Transverse colon (tissue), 4 donors: ENCODE measurements at regions not wholly inside any gene's neighbourhood (a gene's known extent, or its start where the extent isn't known, plus 50 kb on each side); places are given as distances from the start of the nearest gene placed in this dataset.

Experiments used
- DNase-seq: peaks from one replicate; pipeline ENCODE4 v3.0.0-alpha.2; 2019
- H3K27ac ChIP-seq, 4 donors: fragments of 200-600 bp; sonication (generic); 2 replicates each; pipeline ENCODE4 v1.5.1; 2016 to 2018; ENCODE audit warnings: inconsistent platforms in 4 of 4
- H3K27me3 ChIP-seq: fragments of 200-600 bp; sonication (generic); 2 replicates; pipeline ENCODE4 v1.5.1; 2017; ENCODE audit warnings: inconsistent platforms
- H3K36me3 ChIP-seq, 4 donors: fragments of 200-600 bp; sonication (generic); 2 replicates each; pipeline ENCODE4 v1.5.1; 2017 to 2019; ENCODE audit warnings: inconsistent platforms in 4 of 4
- H3K4me1 ChIP-seq, 4 donors: fragments of 200-600 bp; sonication (generic); 2 replicates each; pipeline ENCODE4 v1.5.1; 2017 to 2020; ENCODE audit warnings: inconsistent platforms in 4 of 4
- H3K4me3 ChIP-seq, 4 donors: fragments of 200-600 bp; sonication (generic); 1 replicate in 1 of 4; 2 replicates in 3 of 4; pipeline versions ENCODE4 v1.5.1 to v1.6.1; 2017 to 2019; ENCODE audit warnings: inconsistent platforms in 4 of 4
- H3K9me3 ChIP-seq, 2 donors: fragments of 200-600 bp; sonication (generic); 2 replicates each; pipeline ENCODE4 v1.5.1; 2017 to 2019; ENCODE audit warnings: inconsistent platforms in 2 of 2
- CTCF ChIP-seq, 5 experiments: fragments of 200-600 bp in 3 of 5; fragments of 450-650 bp in 2 of 5; sonication (generic) in 3 of 5; IDR thresholded peaks; 1 replicate in 2 of 5; 2 replicates in 3 of 5; pipeline ENCODE4 v1.5.1; 2016 to 2017; ENCODE audit warnings: antibody characterized with exemption in 5 of 5, inconsistent platforms in 3 of 5, mild to moderate bottlenecking in 2 of 5, moderate library complexity in 1 of 5
- EP300 ChIP-seq: sonication (generic); formaldehyde crosslinking; IDR thresholded peaks from one replicate; pipeline ENCODE4 v1.6.1; 2017; ENCODE audit warnings: antibody characterized with exemption, low read depth
- POLR2A ChIP-seq: fragments of 450-650 bp; IDR thresholded peaks from one replicate; pipeline ENCODE4 v1.6.1; 2016; ENCODE audit warnings: antibody characterized with exemption, mild to moderate bottlenecking, moderate library complexity
- POLR2AphosphoS5 ChIP-seq, 3 donors: sonication (generic); formaldehyde crosslinking; IDR thresholded peaks; one replicate each; pipeline ENCODE4 v1.6.1; 2016; ENCODE audit warnings: antibody characterized with exemption in 3 of 3
- WGBS, 2 donors: methylation state at CpG; one replicate each; pipeline ENCODE4 v1.1.5; 2018; ENCODE audit warnings: low coverage in 1 of 2; 5-methylcytosine and 5-hydroxymethylcytosine counted together
- in situ Hi-C, 4 donors: fragments of 200-750 bp; cut with MboI; loops; one replicate each; pipeline versions ENCODE4 v1.15.0 to v1.15.1; 2017; ENCODE audit warnings: low sequenced_read_pairs in 3 of 4, low pct_ligation_motif_present in 1 of 4, low pct_unique_long_range_greater_than_20kb in 1 of 4
- intact Hi-C: fragments of 100-400 bp; cut with DNase I; formaldehyde crosslinking; loops from one replicate; pipeline ENCODE4 v1.15.1; 2023; ENCODE audit warnings: low total_unique reads

GRCh38 chr2:145110668-145111356 lies 590.9 kb upstream of the ZEB2 start:
- Histone ChIP-seq H3K9me3 (no peaks in the 10 kb centered on the region), H3K4me1 (no peaks in the 10 kb centered on the region), H3K4me3 (no peak overlapping the region), H3K36me3 (no peaks in the 10 kb centered on the region), H3K27ac (no peak overlapping the region), H3K27me3 (no peaks in the 10 kb centered on the region)
- DNase-seq, result no peak
- TF ChIP-seq POLR2A (no peak), CTCF (IDR thresholded peaks at IDR 0.05) (no peak), EP300 (no peak), POLR2AphosphoS5 (IDR thresholded peaks at IDR 0.05) (no peak)
- intact Hi-C loops, result no loop called here
- 79 to 85% methylated on average over 2 to 3 of the region's 3 CpGs for WGBS, 2 donors
- in situ Hi-C loops, result no loop called here

GRCh38 chr2:145108959-145109710 lies 589.2 kb upstream of the ZEB2 start:
- no peak for DNase-seq
- Histone ChIP-seq H3K27me3 (no peaks in the 10 kb centered on the region), H3K4me1 (no peaks in the 10 kb centered on the region), H3K36me3 (no peaks in the 10 kb centered on the region), H3K9me3 (no peaks in the 10 kb centered on the region), H3K27ac (no peak overlapping the region), H3K4me3 (no peak overlapping the region)
- TF ChIP-seq POLR2AphosphoS5 (IDR thresholded peaks at IDR 0.05) (no peak), CTCF (IDR thresholded peaks at IDR 0.05) (no peak), EP300 (no peak), POLR2A (no peak)
- 87 to 93% methylated on average over 5 to 9 of the region's 9 CpGs for WGBS, 2 donors
- intact Hi-C loops, result no loop called here
- in situ Hi-C loops, result no loop called here

GRCh38 chr2:145108361-145108778 lies 588.5 kb upstream of the ZEB2 start:
- TF ChIP-seq CTCF (IDR thresholded peaks at IDR 0.05), result no peak
- no peak for TF ChIP-seq POLR2A
- TF ChIP-seq POLR2AphosphoS5 (IDR thresholded peaks at IDR 0.05), result no peak
- TF ChIP-seq EP300, result no peak
- no peaks in the 10 kb centered on the region for H3K9me3 ChIP-seq
- no peak overlapping the region for H3K27ac ChIP-seq
- no peak overlapping the region for H3K4me3 ChIP-seq
- DNase-seq, result no peak
- H3K4me1 ChIP-seq, result no peaks in the 10 kb centered on the region
- intact Hi-C loops, result no loop called here
- 76 to 79% methylated on average over 10 of the region's 10 CpGs for WGBS, 2 donors
- in situ Hi-C loops, result no loop called here
- no peaks in the 10 kb centered on the region for H3K36me3 ChIP-seq
- H3K27me3 ChIP-seq, result no peaks in the 10 kb centered on the region

- H3K27me3 ChIP-seq, result no peaks in the 10 kb centered on the region
- no peak overlapping the region for H3K4me3 ChIP-seq
- H3K4me1 ChIP-seq, result no peaks in the 10 kb centered on the region
- no peak for DNase-seq
- no peaks in the 10 kb centered on the region for H3K9me3 ChIP-seq
- H3K27ac ChIP-seq, result no peak overlapping the region
- no peaks in the 10 kb centered on the region for H3K36me3 ChIP-seq
- in situ Hi-C loops (no loop called here), intact Hi-C loops (no loop called here)
- 82 to 88% methylated on average over 5 of the region's 5 CpGs for WGBS, 2 donors
- TF ChIP-seq POLR2AphosphoS5 (IDR thresholded peaks at IDR 0.05) (no peak), CTCF (IDR thresholded peaks at IDR 0.05) (no peak), POLR2A (no peak), EP300 (no peak)
These were observed 586.4 kb upstream of the ZEB2 start for GRCh38 chr2:145106293-145106692.
